ENCODE measurements at regions not wholly inside any gene's neighbourhood (a gene's known extent, or its start where the extent isn't known, plus 50 kb on each side); places are given as distances from the start of the nearest gene placed in this dataset.

GRCh38 chr15:70561885-70562284, 201.5 kb downstream of the UACA start:
- no peak for DNase-seq (ENCODE audit: low read depth)
- no peak overlapping the region for H3K4me3 ChIP-seq (ENCODE audit: low read length)
- no peak for TF ChIP-seq CTCF (conservative IDR thresholded peaks at IDR 0.05; ENCODE audit: low read depth, low read length)

- no peak for DNase-seq (ENCODE audit: low read depth)
- H3K4me3 ChIP-seq (ENCODE audit: low read length), result no peak overlapping the region
- TF ChIP-seq CTCF (conservative IDR thresholded peaks at IDR 0.05; ENCODE audit: low read depth, low read length), result peak; percentile 18
Measured at GRCh38 chr15:70560617-70561328, 202.6 kb downstream of the UACA start.

- H3K4me3 ChIP-seq (ENCODE audit: low read length), result no peak overlapping the region
- DNase-seq (ENCODE audit: low read depth), result peak; percentile 18
Measured at GRCh38 chr15:70559265-70560239, 203.8 kb downstream of the UACA start.

GRCh38 chr15:70558406-70559264, 204.7 kb downstream of the UACA start:
- no peak overlapping the region for H3K4me3 ChIP-seq (ENCODE audit: low read length)
- DNase-seq (ENCODE audit: low read depth), result no peak
- TF ChIP-seq CTCF (conservative IDR thresholded peaks at IDR 0.05; ENCODE audit: low read depth, low read length), result no peak

More at GRCh38 chr15:70559265-70560239, 203.8 kb downstream of the UACA start:
- no peak for TF ChIP-seq CTCF (conservative IDR thresholded peaks at IDR 0.05; ENCODE audit: low read depth, low read length)

- H3K4me3 ChIP-seq (ENCODE audit: low read length), result no peak overlapping the region
- TF ChIP-seq CTCF (conservative IDR thresholded peaks at IDR 0.05; ENCODE audit: low read depth, low read length), result no peak
- DNase-seq (ENCODE audit: low read depth), result no peak
Measured at GRCh38 chr15:70557521-70558258, 205.7 kb downstream of the UACA start.

GRCh38 chr15:70556779-70557178, 206.6 kb downstream of the UACA start:
- H3K4me3 ChIP-seq (ENCODE audit: low read length), result no peak overlapping the region
- TF ChIP-seq CTCF (conservative IDR thresholded peaks at IDR 0.05; ENCODE audit: low read depth, low read length), result no peak
- DNase-seq (ENCODE audit: low read depth), result no peak
